NOMO-1 (cell line): ENCODE measurements at regions not wholly inside any gene's neighbourhood (a gene's known extent, or its start where the extent isn't known, plus 50 kb on each side); places are given as distances from the start of the nearest gene placed in this dataset.
"Not testable (repeated sequence)": the region's sequence is repeated elsewhere in the genome, so short reads cannot be mapped to it uniquely, and the experiment has no call there.

ENCODE experiments used
- DNase-seq, 2 experiments: peaks; one replicate each; lab custom pipeline; 2025; ENCODE audit not compliant: unreplicated experiment in 2 of 2; lab: John Stamatoyannopoulos, UW

GRCh38 chr14:104303705-104304425 is 165.5 kb downstream of the KIF26A start:
- no peak for DNase-seq

DNA sequence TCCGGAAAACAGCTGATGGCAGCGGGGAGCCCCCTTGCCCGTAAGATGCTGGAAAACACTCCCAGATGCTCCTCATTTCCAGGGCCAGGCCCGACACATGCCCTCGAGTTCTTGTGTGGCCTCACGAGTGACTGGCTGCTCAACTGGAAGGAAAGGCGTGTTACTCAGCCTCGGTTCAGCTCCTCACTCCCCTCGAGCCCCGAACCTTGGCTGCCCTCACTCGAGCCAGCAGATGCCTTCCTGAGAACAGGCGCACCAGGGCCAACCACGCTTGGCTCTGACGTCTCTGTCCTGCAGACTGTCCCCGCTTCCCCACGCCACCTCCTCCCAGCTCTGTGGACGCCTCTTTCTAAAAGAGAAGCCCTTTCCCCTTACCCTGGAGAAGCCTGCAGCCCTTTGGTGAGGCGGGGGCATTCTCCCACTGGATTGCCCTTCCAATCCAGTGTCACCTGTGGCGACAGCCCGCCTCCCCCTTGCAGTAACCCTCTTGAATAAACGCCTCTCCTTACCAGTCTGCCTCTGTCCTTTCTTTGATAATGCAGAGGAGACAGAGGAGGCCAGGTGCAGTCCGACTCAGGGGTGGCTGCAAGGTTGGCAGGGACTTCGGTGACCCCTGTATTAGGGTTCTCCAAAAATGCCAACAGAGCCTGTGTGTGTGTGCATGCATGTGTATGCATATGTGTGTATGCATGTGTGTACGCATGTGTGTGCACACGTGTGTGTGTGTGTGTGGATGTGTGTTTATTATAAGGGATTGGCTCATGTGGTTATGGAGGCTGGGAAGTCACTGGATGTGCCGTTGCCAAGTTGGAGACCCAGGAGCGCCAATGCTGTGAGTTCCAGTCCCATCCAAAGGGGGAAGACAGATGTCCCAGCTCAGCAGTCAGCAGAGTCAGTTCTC is 166.3 kb downstream of the KIF26A start:
- DNase-seq = no peak

GRCh38 chr14:104305511-104306449 is 167.4 kb downstream of the KIF26A start:
- no peak for DNase-seq

GRCh38 chr14:104306450-104307040 is 168.2 kb downstream of the KIF26A start:
- DNase-seq = no peak

- DNase-seq = no peak
Measured at GRCh38 chr14:104307246-104307626, 168.8 kb downstream of the KIF26A start.

GRCh38 chr14:104307627-104308401 is 169.4 kb downstream of the KIF26A start:
- DNase-seq = no peak

GRCh38 chr14:104308534-104308933 is 170.1 kb downstream of the KIF26A start:
- not testable (repeated sequence) for DNase-seq

DNA sequence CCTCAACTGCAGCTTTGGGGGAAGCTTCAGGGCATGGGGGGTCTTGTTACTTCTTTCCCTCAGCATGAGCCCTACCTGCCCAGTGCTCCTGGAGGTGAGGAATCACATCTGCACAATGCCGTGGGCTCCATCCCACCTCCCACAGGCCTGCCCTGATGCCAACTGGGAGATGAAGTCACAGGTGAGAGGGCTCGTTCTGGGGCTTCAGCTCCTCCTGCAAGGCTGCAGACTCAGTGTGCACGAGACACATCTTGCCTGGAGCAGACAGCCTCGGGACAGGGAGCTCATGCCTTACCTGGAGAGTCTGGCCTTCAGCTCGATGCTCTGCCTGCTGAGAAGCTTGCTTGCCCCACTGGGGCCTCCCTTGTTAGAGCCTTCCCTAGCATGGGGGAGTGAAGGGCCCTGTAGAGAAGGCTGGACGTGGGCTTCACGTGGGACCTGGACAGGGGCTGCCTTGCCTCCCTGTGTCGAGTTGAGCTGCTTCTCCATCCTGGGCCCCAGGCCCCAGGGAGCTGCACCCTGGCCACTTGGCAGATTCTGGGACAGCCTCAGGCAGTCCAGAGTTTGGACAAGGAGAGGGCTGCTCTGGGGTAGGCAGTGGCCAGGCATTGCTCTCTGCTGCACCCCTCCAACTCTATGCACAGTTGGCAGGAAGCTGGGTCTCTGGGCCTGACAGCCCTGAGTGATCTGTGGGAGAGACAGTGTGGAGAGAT is 171.4 kb downstream of the KIF26A start:
- DNase-seq = no peak

- no peak for DNase-seq
Measured at GRCh38 chr14:104311358-104311757, 173.0 kb downstream of the KIF26A start.

- DNase-seq = no peak
Measured at GRCh38 chr14:104313674-104314073, 175.3 kb downstream of the KIF26A start.

GRCh38 chr14:104314251-104314941 is 176.0 kb downstream of the KIF26A start:
- no peak for DNase-seq

GRCh38 chr14:104315169-104315568 is 176.8 kb downstream of the KIF26A start:
- no peak for DNase-seq

DNA sequence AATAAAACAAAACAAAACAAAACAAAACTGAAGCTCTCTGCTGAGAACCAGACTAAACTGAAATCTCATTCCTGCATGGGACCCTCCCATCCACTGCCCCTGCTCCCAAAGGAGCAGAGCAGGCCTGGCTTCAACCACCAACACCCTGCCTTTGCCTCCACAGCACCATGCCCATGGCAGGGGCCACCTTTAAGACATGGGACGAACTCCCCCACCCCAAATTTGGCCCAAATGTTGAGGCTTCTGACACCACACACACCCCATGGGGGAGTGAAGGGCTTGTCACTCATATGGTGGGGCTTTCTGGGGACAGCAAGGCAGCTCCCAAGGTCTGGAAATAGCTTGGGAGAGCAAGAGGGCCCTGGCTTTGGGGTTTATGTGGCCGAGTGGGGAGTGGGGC is 177.2 kb downstream of the KIF26A start:
- DNase-seq = no peak

DNA sequence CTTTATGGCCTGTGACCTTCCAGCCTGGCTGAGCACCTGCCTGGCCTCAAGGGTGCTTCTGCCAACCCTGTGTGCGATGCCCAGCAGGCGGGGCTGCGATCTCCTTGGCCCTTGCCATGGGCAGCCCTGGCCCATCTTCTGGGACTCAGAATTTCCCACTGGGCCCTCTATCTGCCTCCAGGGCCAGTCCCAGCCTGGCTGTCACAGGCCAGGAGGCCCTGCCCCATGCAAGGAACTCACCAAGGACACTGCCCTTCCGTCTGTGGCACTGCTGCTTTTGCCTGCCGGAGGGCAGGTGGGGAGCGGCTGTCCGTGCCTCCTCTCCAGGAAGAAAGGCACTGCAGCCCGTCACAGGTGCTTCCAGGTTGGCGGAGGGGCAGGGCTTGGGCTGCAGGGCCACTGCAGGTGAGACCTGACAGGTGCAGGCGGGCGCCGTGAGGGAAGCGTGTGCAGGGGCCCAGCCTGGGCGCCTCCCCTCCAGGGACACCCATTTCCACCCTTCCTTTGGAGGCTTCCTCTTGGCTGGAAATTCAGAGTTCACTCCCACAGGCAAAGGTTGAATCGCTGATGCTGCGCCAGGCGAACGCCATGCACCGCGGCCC is 177.8 kb downstream of the KIF26A start:
- no peak for DNase-seq

GRCh38 chr14:104316723-104317491 is 178.5 kb downstream of the KIF26A start:
- DNase-seq = no peak

- DNase-seq = no peak
Measured at GRCh38 chr14:104317492-104317805, 179.1 kb downstream of the KIF26A start.

DNA sequence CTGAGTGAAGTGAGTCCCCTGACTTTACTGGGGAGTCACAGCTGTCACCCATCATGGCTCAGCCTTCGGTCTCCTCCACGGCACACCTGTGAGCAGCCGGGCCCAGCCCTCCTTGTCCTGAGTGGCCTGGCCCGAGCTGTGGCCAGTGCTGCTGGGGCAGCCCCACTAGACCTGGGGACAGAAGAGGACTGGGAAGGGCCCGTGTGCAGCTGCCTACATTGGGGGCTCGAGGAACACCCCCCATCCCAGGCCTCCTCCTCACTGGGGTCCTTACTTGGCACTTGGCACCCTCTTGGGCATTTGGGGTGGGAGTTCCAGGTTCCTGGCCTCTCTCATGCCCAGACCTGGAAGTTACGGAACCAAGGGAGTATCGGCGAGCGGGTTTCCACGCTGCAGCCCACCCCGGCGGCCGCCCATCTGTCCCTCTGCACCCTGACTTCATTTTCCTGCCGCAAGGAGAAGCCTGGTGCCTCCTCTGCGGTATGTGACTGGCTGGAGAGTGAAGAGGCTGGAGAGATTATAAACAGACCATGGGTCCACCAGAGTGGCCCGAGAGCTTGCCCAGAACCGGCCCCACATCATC is 179.7 kb downstream of the KIF26A start:
- DNase-seq = no peak
